ENCODE measurements at regions not wholly inside any gene's neighbourhood (a gene's known extent, or its start where the extent isn't known, plus 50 kb on each side); places are given as distances from the start of the nearest gene placed in this dataset.

- Histone ChIP-seq H3K27me3 (ENCODE audit: control insufficient read depth in 4 of 4, insufficient read depth in 4 of 4, low read length in 3 of 4) (no peaks in the 10 kb centered on the region), H3K27ac (ENCODE audit: low read depth in 1 of 2, low read length in 2 of 2) (no peak overlapping the region), H3K9me3 (ENCODE audit: control insufficient read depth in 4 of 4, low read length in 3 of 4) (no peaks in the 10 kb centered on the region), H3K9ac (ENCODE audit: low read depth in 1 of 2, low read length in 2 of 2) (no peak overlapping the region), H3K4me3 (ENCODE audit: low read depth in 1 of 3, low read length in 3 of 3) (no peak overlapping the region), H3K36me3 (ENCODE audit: control insufficient read depth in 4 of 4, insufficient read depth in 3 of 4, low read depth in 1 of 4, low read length in 3 of 4) (no peaks in the 10 kb centered on the region), H3K4me1 (ENCODE audit: control insufficient read depth in 4 of 4, insufficient read depth in 4 of 4, low read length in 3 of 4) (no peaks in the 10 kb centered on the region)
- TF ChIP-seq ZBTB33 (IDR thresholded peaks at IDR 0.05) = no peak
- no peak for TF ChIP-seq HNF4G (IDR thresholded peaks at IDR 0.05)
- no peak for TF ChIP-seq HNF4A (conservative IDR thresholded peaks at IDR 0.05)
- TF ChIP-seq YY1 (IDR thresholded peaks at IDR 0.05) = no peak
- TF ChIP-seq JUND (IDR thresholded peaks at IDR 0.05) = no peak
- TF ChIP-seq TAF1 (conservative IDR thresholded peaks at IDR 0.05) = no peak
- no peak for DNase-seq (ENCODE audit: low spot score)
- WGBS = 65% methylated on average over 2 of the region's 2 CpGs
These were observed 462.1 kb upstream of the GNPDA2 start for GRCh38 chr4:45188501-45188900.

GRCh38 chr4:45186249-45186648, 459.9 kb upstream of the GNPDA2 start:
- Histone ChIP-seq H3K4me1 (ENCODE audit: control insufficient read depth in 4 of 4, insufficient read depth in 4 of 4, low read length in 3 of 4) (no peaks in the 10 kb centered on the region), H3K9ac (ENCODE audit: low read depth in 1 of 2, low read length in 2 of 2) (no peak overlapping the region), H3K27ac (ENCODE audit: low read depth in 1 of 2, low read length in 2 of 2) (no peak overlapping the region), H3K9me3 (ENCODE audit: control insufficient read depth in 4 of 4, low read length in 3 of 4) (no peaks in the 10 kb centered on the region), H3K27me3 (ENCODE audit: control insufficient read depth in 4 of 4, insufficient read depth in 4 of 4, low read length in 3 of 4) (no peaks in the 10 kb centered on the region), H3K36me3 (ENCODE audit: control insufficient read depth in 4 of 4, insufficient read depth in 3 of 4, low read depth in 1 of 4, low read length in 3 of 4) (no peaks in the 10 kb centered on the region), H3K4me3 (ENCODE audit: low read depth in 1 of 3, low read length in 3 of 3) (no peak overlapping the region)
- DNase-seq (ENCODE audit: low spot score) = no peak
- TF ChIP-seq MAX (IDR thresholded peaks at IDR 0.05) (no peak), FOXA2 (IDR thresholded peaks at IDR 0.05) (no peak), RXRA (IDR thresholded peaks at IDR 0.05) (no peak), YY1 (IDR thresholded peaks at IDR 0.05) (no peak), CTCF (IDR thresholded peaks at IDR 0.05; ENCODE audit: low read depth, low read length, missing input control) (no peak), GABPA (IDR thresholded peaks at IDR 0.05 in 1 of 2, conservative IDR thresholded peaks at IDR 0.05 in 1 of 2) (no peak), HNF4G (IDR thresholded peaks at IDR 0.05) (no peak), HNF4A (conservative IDR thresholded peaks at IDR 0.05) (no peak), SP1 (IDR thresholded peaks at IDR 0.05) (no peak), FOXA1 (IDR thresholded peaks at IDR 0.05) (no peak), RAD21 (IDR thresholded peaks at IDR 0.05) (no peak), TAF1 (conservative IDR thresholded peaks at IDR 0.05) (no peak), NR2F2 (IDR thresholded peaks at IDR 0.05) (no peak), EGR1 (IDR thresholded peaks at IDR 0.05; ENCODE audit: low read depth in 2 of 2) (no peak), REST (IDR thresholded peaks at IDR 0.05) (no peak), ZBTB33 (IDR thresholded peaks at IDR 0.05) (no peak), ATF3 (IDR thresholded peaks at IDR 0.05) (no peak), JUND (IDR thresholded peaks at IDR 0.05) (no peak)
- 80% methylated on average over 4 of the region's 4 CpGs for WGBS

Data from liver (tissue), 8 donors.